ENCODE measurements at regions not wholly inside any gene's neighbourhood (a gene's known extent, or its start where the extent isn't known, plus 50 kb on each side); places are given as distances from the start of the nearest gene placed in this dataset.

- Histone ChIP-seq H3K23ac (ENCODE audit: insufficient read length, low read depth, low read length) (no peak overlapping the region), H2BK20ac (ENCODE audit: low read depth, low read length, poor library complexity, severe bottlenecking) (no peak overlapping the region), H3K9me3 (ENCODE audit: control insufficient read depth, low read depth, low read length) (no peaks in the 10 kb centered on the region), H3K27me3 (ENCODE audit: insufficient read depth, low read length) (no peaks in the 10 kb centered on the region), H3K4me2 (ENCODE audit: insufficient read depth, insufficient read length, low read length) (no peak overlapping the region), H3K79me1 (ENCODE audit: insufficient read depth, low read depth, low read length, poor library complexity, severe bottlenecking) (no peaks in the 10 kb centered on the region), H3K14ac (ENCODE audit: insufficient read depth, low read length) (no peak overlapping the region), H3K23me2 (ENCODE audit: insufficient read length, low read depth, low read length, poor library complexity, severe bottlenecking) (no peaks in the 10 kb centered on the region), H3K79me2 (ENCODE audit: insufficient read depth, low read length) (no peaks in the 10 kb centered on the region), H3K4me1 (ENCODE audit: insufficient read depth, low read length) (no peaks in the 10 kb centered on the region), H4K5ac (ENCODE audit: insufficient read length, low read depth, low read length) (no peak overlapping the region), H3K9ac (ENCODE audit: extremely low read depth, insufficient read length, low read length) (no peak overlapping the region), H2AK5ac (ENCODE audit: insufficient read length, low read length) (no peak overlapping the region), H3T11ph (ENCODE audit: low read length) (no peak overlapping the region), H3K27ac (ENCODE audit: insufficient read length, low read depth, low read length) (no peak overlapping the region), H2BK15ac (ENCODE audit: low read depth, low read length) (no peak overlapping the region), H3K56ac (ENCODE audit: insufficient read length, low read depth, low read length) (no peak overlapping the region), H2BK120ac (ENCODE audit: low read depth, low read length, poor library complexity, severe bottlenecking) (no peak overlapping the region), H3K18ac (ENCODE audit: insufficient read length, low read depth, low read length) (no peak overlapping the region), H4K8ac (replicated peaks; ENCODE audit: insufficient read length, low read depth, low read length) (no peak overlapping the region), H2BK5ac (ENCODE audit: insufficient read length, low read length) (no peak overlapping the region), H4K91ac (ENCODE audit: insufficient read length, low read depth, low read length) (no peak overlapping the region), H2BK12ac (ENCODE audit: insufficient read length, low read depth, low read length) (no peak overlapping the region), H3K4ac (ENCODE audit: low read depth, low read length) (no peak overlapping the region), H2AFZ (ENCODE audit: low read length) (no peak overlapping the region), H4K20me1 (ENCODE audit: control insufficient read depth, insufficient read depth, insufficient read length) (no peaks in the 10 kb centered on the region)
- Mint-ChIP-seq H3K27me3 (ENCODE audit: low read depth) (peaks cover 9% of the 10 kb centered on the region; the same call in 1 of the 2 replicates), H3K4me3 (no peak overlapping the region), H3K4me1 (no peaks in the 10 kb centered on the region), H3K36me3 (ENCODE audit: insufficient read depth in 1 of 3, low read depth in 3 of 3) (no peaks in the 10 kb centered on the region), H3K9me3 (no peaks in the 10 kb centered on the region), H3K27ac (no peak overlapping the region)
- TF ChIP-seq, protein P1, sequence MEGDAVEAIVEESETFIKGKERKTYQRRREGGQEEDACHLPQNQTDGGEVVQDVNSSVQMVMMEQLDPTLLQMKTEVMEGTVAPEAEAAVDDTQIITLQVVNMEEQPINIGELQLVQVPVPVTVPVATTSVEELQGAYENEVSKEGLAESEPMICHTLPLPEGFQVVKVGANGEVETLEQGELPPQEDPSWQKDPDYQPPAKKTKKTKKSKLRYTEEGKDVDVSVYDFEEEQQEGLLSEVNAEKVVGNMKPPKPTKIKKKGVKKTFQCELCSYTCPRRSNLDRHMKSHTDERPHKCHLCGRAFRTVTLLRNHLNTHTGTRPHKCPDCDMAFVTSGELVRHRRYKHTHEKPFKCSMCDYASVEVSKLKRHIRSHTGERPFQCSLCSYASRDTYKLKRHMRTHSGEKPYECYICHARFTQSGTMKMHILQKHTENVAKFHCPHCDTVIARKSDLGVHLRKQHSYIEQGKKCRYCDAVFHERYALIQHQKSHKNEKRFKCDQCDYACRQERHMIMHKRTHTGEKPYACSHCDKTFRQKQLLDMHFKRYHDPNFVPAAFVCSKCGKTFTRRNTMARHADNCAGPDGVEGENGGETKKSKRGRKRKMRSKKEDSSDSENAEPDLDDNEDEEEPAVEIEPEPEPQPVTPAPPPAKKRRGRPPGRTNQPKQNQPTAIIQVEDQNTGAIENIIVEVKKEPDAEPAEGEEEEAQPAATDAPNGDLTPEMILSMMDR (conservative IDR thresholded peaks at IDR 0.05) = no peak
- WGBS (ENCODE audit: extremely low coverage, insufficient read length, low lambda C conversion rate) = no CpG with 5 or more reads among the region's 2 CpGs
- DNase-seq = no peak
Observed at GRCh38 chr15:57821826-57822225, 115.3 kb downstream of the POLR2M start.
